HCT116 (cell line): ENCODE measurements at regions not wholly inside any gene's neighbourhood (a gene's known extent, or its start where the extent isn't known, plus 50 kb on each side); places are given as distances from the start of the nearest gene placed in this dataset.

Experiments used
- ATAC-seq: fragments of 200-7000 bp; cut with Tn5 transposase; 2 replicates; pipeline ENCODE4 v1.9.1; 2020; ENCODE audit warnings: mild to moderate bottlenecking, moderate library complexity
- BruUV-seq: library from RNA; stranded (reverse); fragments of 400-500 nt; replicated peaks from 2 replicates; lab custom pipeline; 2021; lab: Mats Ljungman, UMichigan
- CTCF ChIA-PET: fragments of 300-600 bp; sonication (Branson Sonifier 250); formaldehyde crosslinking; loops from one replicate; lab custom pipeline; 2021; ENCODE audit warnings: antibody characterized with exemption; lab: Charles Lee
- POLR2A ChIA-PET: fragments of 300-600, 350-600 bp; sonication (Branson Sonifier 250); formaldehyde crosslinking; loops from one replicate; lab custom pipeline; 2021; ENCODE audit warnings: antibody characterized with exemption; lab: Charles Lee
- RAD21 ChIA-PET, 2 experiments: fragments of 300-600 bp; sonication (Branson Sonifier 250); formaldehyde crosslinking; loops; one replicate each; lab custom pipeline; 2023; ENCODE audit warnings: low total read pairs in 2 of 2; ENCODE audit not compliant: uncharacterized antibody in 2 of 2, unreplicated experiment in 2 of 2, low non-redundant PET in 1 of 2; lab: Charles Lee
- DNase-seq: peaks from one replicate; pipeline ENCODE4 v3.0.0-alpha.2; 2010; ENCODE audit warnings: low read depth, low spot score
- H2AFZ ChIP-seq: fragments of 200-600 bp; shearing (Covaris generic), sonication (generic); 2 replicates; pipeline ENCODE4 v1.6.1; 2017; ENCODE audit warnings: low read depth, mixed run types, mixed read lengths, antibody characterized with exemption, low read length; ENCODE audit not compliant: poor library complexity, severe bottlenecking
- H3K27ac ChIP-seq: 2 replicates; pipeline ENCODE4 v1.5.1; 2012; ENCODE audit warnings: low read depth, low read length
- H3K27me3 ChIP-seq: fragments of 200-600 bp; sonication (generic); 2 replicates; pipeline ENCODE4 v1.6.1; 2016; ENCODE audit warnings: mixed run types, low read length, mixed read lengths; ENCODE audit not compliant: insufficient read depth
- H3K36me3 ChIP-seq, 2 experiments: fragments of 200-500 bp in 1 of 2; fragments of 200-600 bp in 1 of 2; sonication (Bioruptor generic) in 1 of 2; sonication (generic) in 1 of 2; 2 replicates each; pipeline versions ENCODE4 v1.5.1 to v1.6.1; 2014 to 2016; ENCODE audit warnings: low read length in 2 of 2, inconsistent platforms in 1 of 2, mixed read lengths in 1 of 2, mixed run types in 1 of 2; ENCODE audit not compliant: insufficient read depth in 2 of 2, control insufficient read depth in 1 of 2
- H3K4me1 ChIP-seq, 2 experiments: fragments of 200-600 bp in 1 of 2; sonication (generic) in 1 of 2; 2 replicates each; pipeline versions ENCODE4 v1.5.1 to v1.6.1; 2012 to 2017; ENCODE audit warnings: low read length in 2 of 2, inconsistent platforms in 1 of 2, mild to moderate bottlenecking in 1 of 2, mixed read lengths in 1 of 2, mixed run types in 1 of 2, moderate library complexity in 1 of 2; ENCODE audit not compliant: insufficient read depth in 2 of 2, control insufficient read depth in 1 of 2
- H3K4me2 ChIP-seq: fragments of 200-600 bp; sonication (generic); 2 replicates; pipeline ENCODE4 v1.6.1; 2017; ENCODE audit warnings: mixed run types, low read length, mixed read lengths
- H3K4me3 ChIP-seq, 2 experiments: fragments of 200-600 bp in 1 of 2; sonication (generic) in 1 of 2; replicated peaks in 1 of 2; 2 replicates each; pipeline ENCODE4 v1.5.1; 2011 to 2016; ENCODE audit warnings: low read length in 2 of 2, control low read depth in 1 of 2, low read depth in 1 of 2, mild to moderate bottlenecking in 1 of 2, mixed read lengths in 1 of 2, mixed run types in 1 of 2
- H3K79me2 ChIP-seq: fragments of 200-600 bp; sonication (generic); 2 replicates; pipeline ENCODE4 v1.6.1; 2017; ENCODE audit warnings: mild to moderate bottlenecking, mixed run types, low read length, moderate library complexity, mixed read lengths; ENCODE audit not compliant: insufficient read depth
- H3K9ac ChIP-seq: fragments of 200-600 bp; sonication (generic); 2 replicates; pipeline ENCODE4 v1.6.1; 2016; ENCODE audit warnings: low read length, mixed read lengths
- H3K9me2 ChIP-seq: fragments of 200-600 bp; sonication (generic), shearing (Covaris generic); 2 replicates; pipeline ENCODE4 v1.6.1; 2017; ENCODE audit warnings: mixed run types, mild to moderate bottlenecking, moderate library complexity; ENCODE audit not compliant: insufficient read depth
- H3K9me3 ChIP-seq, 2 experiments: fragments of 200-500 bp in 1 of 2; fragments of 200-600 bp in 1 of 2; sonication (Bioruptor generic) in 1 of 2; sonication (generic) in 1 of 2; 2 replicates each; pipeline ENCODE4 v1.6.1; 2014 to 2017; ENCODE audit warnings: low read length in 2 of 2, mixed read lengths in 2 of 2, inconsistent platforms in 1 of 2, low read depth in 1 of 2, mild to moderate bottlenecking in 1 of 2, mixed run types in 1 of 2, moderate library complexity in 1 of 2; ENCODE audit not compliant: control insufficient read depth in 1 of 2, insufficient read depth in 1 of 2
- H4K20me1 ChIP-seq: fragments of 200-600 bp; sonication (generic), shearing (Covaris generic); 2 replicates; pipeline ENCODE4 v1.6.1; 2017; ENCODE audit warnings: mixed run types, mild to moderate bottlenecking, moderate library complexity; ENCODE audit not compliant: insufficient read depth
- ELF1 ChIP-seq: IDR thresholded peaks from 2 replicates; pipeline ENCODE4 v1.6.1; 2012; ENCODE audit warnings: low read depth, borderline replicate concordance
- JUND ChIP-seq: IDR thresholded peaks from 2 replicates; pipeline ENCODE4 v1.6.1; 2012
- RAD21 ChIP-seq: IDR thresholded peaks from 2 replicates; pipeline ENCODE4 v1.6.1; 2012; ENCODE audit warnings: low read depth, mild to moderate bottlenecking
- SP1 ChIP-seq: IDR thresholded peaks from 2 replicates; pipeline ENCODE4 v1.6.1; 2012; ENCODE audit warnings: low read depth
- intact Hi-C: fragments of 100-400 bp; cut with micrococcal nuclease; formaldehyde crosslinking; loops from 2 replicates; pipeline ENCODE4 v1.10.0; 2022
- TF ChIP-seq, protein P1 (sequence below), 3 experiments: fragments of 200-600 bp in 1 of 3; sonication (generic) in 1 of 3; IDR thresholded peaks in 2 of 3; conservative IDR thresholded peaks in 1 of 3; 2 replicates each; pipeline ENCODE4 v1.5.1; 2012 to 2017; ENCODE audit warnings: low read depth in 2 of 3, low read length in 2 of 3, antibody characterized with exemption in 1 of 3, borderline replicate concordance in 1 of 3, control low read depth in 1 of 3, mild to moderate bottlenecking in 1 of 3, mixed read lengths in 1 of 3, mixed run types in 1 of 3, moderate library complexity in 1 of 3; ENCODE audit not compliant: insufficient read depth in 1 of 3
- TF ChIP-seq, protein P2 (sequence below): IDR thresholded peaks from 2 replicates; pipeline ENCODE4 v1.6.1; 2012; ENCODE audit warnings: low read depth

DNA sequence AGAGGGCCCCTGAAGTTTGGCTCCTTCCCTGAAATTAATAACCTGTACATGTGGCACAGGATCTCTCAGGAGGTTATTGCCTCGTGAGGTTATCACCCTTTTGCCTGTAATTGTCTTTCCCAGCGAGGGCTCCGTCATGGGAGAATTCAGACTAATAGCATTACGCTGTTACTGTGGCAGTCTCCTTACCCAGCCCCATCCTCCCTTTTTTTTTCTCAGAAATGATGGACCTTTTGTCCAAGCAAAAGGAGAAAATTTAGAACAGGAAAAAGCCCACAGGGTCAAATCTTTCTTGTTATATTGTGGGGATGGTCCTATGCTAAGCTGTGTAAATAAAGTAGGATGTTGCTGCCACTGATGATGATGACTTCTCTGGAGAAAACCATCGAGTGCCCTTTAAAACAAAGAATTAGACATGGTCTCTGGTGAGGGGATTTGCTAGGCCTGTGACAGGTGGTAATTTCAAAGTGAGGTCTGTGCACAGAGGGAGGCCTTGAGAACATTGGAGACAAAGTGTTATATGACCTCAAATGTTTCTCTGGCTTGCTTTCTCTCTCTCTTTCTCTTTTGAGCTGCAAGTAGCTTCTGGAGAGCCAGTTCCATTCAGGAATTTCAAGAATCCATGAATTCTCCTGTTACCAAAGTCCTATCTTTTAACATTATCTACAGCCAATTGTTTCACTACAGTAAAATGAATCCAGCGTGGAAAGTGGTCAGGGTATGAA, 357.2 kb downstream of the BMP4 start:
- Histone ChIP-seq H3K9me2 (no peaks in the 10 kb centered on the region), H3K27me3 (no peaks in the 10 kb centered on the region), H3K4me1 (peaks cover 8 to 9% of the 10 kb centered on the region in 2 experiments; a peak in 3 of 4 replicates), H4K20me1 (no peaks in the 10 kb centered on the region), H3K9ac (no peak overlapping the region), H3K9me3 (no peaks in the 10 kb centered on the region), H2AFZ (no peak overlapping the region), H3K79me2 (no peaks in the 10 kb centered on the region), H3K27ac (no peak overlapping the region), H3K36me3 (no peaks in the 10 kb centered on the region), H3K4me2 (no peak overlapping the region), H3K4me3 (no peak overlapping the region)
- TF ChIP-seq, protein P1, sequence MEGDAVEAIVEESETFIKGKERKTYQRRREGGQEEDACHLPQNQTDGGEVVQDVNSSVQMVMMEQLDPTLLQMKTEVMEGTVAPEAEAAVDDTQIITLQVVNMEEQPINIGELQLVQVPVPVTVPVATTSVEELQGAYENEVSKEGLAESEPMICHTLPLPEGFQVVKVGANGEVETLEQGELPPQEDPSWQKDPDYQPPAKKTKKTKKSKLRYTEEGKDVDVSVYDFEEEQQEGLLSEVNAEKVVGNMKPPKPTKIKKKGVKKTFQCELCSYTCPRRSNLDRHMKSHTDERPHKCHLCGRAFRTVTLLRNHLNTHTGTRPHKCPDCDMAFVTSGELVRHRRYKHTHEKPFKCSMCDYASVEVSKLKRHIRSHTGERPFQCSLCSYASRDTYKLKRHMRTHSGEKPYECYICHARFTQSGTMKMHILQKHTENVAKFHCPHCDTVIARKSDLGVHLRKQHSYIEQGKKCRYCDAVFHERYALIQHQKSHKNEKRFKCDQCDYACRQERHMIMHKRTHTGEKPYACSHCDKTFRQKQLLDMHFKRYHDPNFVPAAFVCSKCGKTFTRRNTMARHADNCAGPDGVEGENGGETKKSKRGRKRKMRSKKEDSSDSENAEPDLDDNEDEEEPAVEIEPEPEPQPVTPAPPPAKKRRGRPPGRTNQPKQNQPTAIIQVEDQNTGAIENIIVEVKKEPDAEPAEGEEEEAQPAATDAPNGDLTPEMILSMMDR (IDR thresholded peaks at IDR 0.05 in 2 of 3, conservative IDR thresholded peaks at IDR 0.05 in 1 of 3; ENCODE audit: borderline replicate concordance in 1 of 3, insufficient read depth in 1 of 3, low read depth in 2 of 3, low read length in 2 of 3) = no peak
- TF ChIP-seq SP1 = no peak
- no peak for TF ChIP-seq JUND
- TF ChIP-seq, protein P2, sequence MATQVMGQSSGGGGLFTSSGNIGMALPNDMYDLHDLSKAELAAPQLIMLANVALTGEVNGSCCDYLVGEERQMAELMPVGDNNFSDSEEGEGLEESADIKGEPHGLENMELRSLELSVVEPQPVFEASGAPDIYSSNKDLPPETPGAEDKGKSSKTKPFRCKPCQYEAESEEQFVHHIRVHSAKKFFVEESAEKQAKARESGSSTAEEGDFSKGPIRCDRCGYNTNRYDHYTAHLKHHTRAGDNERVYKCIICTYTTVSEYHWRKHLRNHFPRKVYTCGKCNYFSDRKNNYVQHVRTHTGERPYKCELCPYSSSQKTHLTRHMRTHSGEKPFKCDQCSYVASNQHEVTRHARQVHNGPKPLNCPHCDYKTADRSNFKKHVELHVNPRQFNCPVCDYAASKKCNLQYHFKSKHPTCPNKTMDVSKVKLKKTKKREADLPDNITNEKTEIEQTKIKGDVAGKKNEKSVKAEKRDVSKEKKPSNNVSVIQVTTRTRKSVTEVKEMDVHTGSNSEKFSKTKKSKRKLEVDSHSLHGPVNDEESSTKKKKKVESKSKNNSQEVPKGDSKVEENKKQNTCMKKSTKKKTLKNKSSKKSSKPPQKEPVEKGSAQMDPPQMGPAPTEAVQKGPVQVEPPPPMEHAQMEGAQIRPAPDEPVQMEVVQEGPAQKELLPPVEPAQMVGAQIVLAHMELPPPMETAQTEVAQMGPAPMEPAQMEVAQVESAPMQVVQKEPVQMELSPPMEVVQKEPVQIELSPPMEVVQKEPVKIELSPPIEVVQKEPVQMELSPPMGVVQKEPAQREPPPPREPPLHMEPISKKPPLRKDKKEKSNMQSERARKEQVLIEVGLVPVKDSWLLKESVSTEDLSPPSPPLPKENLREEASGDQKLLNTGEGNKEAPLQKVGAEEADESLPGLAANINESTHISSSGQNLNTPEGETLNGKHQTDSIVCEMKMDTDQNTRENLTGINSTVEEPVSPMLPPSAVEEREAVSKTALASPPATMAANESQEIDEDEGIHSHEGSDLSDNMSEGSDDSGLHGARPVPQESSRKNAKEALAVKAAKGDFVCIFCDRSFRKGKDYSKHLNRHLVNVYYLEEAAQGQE = no peak
- no peak for TF ChIP-seq RAD21
- no peak for TF ChIP-seq ELF1
- DNase-seq (no peak), ATAC-seq (no peak)
- ChIA-PET CTCF (no interaction called here), POLR2A (interaction anchor here (1.0 kb wide), 1 partner anchor 14 kb away, joined by 3 read pairs; no protein-coding TSS in a partner anchor), RAD21 (no interaction called here)
- BruUV-seq = no TSS peak
- intact Hi-C loops = no loop called here
